GM21717 (cell line): ENCODE measurements at regions not wholly inside any gene's neighbourhood (a gene's known extent, or its start where the extent isn't known, plus 50 kb on each side); places are given as distances from the start of the nearest gene placed in this dataset.

Source experiments
- ATAC-seq: cut with Tn5 transposase; IDR thresholded peaks from one replicate; pipeline ENCODE4 v1.9.1; 2021; ENCODE audit warnings: mild to moderate bottlenecking, moderate library complexity; ENCODE audit not compliant: unreplicated experiment

DNA sequence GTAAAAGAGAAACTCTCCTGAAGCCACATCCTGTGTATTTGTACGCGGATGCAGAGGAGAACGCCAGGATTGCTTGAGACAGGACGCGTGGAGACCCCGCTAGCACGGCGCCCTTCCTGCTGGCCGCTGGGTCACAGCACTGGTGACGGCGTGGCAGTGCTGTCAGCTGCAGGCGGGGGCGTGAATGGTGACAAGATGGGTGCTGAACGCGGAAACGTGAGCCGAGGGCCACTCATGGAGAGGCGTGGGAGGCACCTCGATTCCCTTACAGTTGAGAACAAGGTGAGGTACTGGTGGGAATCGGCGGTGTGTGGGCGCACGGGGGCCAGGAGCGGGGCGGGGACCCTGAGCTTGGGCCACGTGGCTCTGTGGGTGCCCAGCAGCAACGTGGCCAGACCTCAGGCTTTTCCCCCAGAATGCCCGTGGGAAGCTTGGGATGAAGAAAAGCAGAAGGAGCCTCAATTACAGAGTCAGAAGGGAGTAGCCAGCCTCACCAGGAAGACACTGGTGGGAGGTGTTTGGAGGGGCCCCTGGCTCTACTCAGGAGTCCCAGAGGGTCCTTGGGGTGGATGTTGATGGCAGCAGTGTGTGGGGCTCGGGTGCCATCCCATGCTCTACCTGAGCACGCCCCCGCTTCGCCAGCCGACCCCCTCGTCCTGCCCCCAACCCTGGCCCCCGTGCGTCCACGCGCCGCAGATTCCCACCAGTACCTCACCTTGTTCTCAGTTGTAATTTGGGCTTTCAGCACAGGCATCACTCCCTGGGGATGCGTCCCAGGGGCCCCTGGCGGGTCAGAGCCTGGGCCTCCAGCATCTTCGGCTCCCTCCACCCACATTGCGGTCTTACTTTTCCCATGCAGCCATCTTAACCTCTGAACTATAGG lies 208.4 kb upstream of the TCERG1L start:
- ATAC-seq: no peak

DNA sequence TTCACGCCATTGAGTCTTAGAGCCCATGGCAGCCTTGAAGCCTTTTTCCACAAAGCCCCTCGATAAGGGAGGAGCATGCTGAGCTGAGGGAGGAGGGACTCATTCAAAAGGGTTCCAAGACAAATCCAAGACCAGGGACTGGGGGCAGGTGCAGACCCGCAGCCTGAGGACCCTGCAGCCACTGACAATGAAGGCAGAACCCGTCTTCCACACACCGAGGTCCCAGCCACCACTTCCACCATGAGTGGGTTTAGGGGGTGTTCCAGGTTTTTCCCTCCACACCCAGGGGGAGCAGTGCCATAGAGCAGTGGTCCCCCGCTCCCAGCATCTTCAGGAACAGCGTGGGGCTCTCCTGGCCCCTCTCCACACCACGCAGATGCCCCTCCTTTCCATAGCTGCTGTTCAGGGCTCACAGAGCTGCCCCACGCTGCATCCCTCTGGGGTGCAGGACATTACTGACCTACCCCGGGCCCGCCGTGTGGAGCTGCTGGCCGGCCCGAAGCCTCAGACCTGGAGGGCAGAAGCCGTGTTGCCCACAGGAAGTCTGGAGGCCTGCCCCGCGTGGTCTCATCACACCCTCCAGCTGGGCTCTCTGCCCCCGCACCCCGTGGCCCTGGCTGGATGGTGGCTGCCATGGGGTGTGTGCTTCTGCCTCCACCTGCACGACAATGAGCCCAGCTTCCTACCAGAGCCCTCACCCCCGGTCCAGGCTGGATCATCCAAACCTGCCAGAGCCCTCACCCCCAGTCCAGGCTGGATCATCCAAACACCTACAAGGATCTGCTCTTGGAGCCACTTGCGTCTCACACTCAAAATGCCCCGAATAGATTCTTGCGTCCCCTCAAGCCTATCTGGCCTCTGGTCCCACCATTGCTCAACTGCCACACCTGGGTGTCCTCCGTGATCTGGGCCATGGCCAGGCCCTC lies 220.0 kb upstream of the TCERG1L start:
- ATAC-seq: no peak

DNA sequence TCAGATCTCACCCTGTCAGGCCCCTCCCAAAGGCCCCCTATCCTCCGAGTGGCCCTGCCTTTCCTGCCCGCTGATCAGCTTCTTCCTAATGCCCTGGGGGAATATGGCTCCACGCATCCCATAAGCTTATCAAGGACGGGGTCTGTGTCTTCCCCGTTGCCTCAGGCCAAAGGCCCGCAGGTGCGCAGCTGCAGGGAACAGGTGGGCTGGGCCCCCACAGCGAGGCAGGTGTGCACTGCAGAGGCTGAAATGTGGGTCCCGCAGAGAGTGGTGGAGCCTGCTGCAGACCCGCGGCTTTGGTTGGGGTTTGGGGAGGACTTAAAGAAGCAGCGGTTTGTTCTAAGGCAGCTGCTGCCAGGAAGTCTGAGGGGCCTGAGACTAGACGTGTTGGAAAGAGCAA lies 220.8 kb upstream of the TCERG1L start:
- ATAC-seq: no peak

DNA sequence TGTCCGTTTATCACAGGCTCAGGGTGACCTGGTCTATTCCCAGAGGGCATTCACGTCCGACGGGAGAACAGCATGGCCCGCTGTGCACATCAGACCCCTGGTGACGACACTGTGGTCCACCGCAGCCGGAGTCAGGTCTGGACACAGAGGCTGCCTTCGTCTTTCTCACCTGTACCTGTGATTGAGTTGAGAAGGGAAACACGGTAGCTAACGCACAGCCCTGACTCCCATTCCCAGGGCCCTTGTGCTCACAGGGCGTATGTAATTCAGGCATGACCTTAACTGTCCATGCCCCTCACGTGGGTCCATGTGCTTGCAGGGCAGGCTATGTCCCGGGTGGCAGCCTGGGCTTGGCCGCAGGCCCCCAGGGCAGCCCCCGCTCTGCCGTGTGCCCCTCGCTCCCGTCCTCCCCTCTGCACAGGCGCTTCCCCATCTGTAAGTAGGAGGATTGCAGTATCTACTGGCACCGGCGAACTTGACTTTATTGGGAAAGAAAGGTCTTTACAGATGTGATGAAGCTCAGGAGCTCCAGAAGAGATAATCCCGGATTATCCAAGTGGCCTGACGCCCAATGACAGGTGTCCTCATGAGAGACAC lies 221.3 kb upstream of the TCERG1L start:
- ATAC-seq: no peak

DNA sequence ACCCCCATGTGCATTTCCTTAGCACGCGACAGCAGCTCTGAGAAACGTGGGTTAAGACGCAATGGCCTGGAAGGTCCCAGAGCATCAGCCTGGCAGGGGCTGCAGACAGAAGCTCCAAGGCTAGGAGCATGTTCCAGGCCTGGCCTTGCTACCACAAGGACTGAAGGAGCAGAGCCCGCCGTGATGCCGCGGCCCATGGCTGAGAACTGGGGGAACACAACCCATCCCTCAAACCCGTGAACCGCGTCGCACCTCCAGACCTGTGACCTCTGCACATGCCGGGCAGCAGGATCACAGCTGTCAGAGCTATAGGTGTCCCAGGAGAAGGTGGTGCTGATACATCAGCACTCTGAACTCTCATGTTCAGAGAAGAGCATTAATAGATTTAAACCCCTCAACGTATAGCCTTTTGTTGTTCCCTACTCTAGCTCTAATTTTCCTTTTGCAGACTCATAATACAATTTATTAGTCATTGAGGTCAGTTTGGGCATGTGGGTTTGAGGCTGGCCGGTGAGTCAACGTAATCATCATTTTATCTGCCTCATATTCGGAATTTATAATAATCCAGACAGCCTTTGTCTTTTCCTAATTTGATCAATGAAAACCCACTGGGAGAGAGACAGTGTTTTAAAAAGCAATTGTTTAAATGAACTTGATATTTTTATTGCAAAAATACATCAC lies 222.5 kb upstream of the TCERG1L start:
- ATAC-seq: no peak

DNA sequence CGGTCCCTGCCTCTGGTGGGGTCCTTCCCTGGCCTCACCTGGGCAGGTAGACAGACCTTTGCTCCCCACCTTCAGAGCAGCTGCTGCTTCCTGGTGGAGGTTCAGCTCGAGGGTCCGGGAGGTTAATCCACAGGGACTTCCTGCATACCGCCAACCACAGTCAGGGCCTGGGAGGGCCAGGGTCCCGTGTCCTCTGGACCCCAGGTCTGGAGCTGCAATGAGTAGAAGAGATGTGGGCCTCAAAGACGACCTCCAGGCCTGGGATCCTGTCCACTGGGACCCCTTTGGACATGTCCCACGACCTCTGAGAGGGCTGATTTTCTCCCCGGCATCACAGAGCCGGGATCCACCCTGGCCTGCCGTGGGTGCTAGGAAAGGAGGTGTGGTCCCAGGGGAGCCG lies 223.3 kb upstream of the TCERG1L start:
- ATAC-seq: no peak

DNA sequence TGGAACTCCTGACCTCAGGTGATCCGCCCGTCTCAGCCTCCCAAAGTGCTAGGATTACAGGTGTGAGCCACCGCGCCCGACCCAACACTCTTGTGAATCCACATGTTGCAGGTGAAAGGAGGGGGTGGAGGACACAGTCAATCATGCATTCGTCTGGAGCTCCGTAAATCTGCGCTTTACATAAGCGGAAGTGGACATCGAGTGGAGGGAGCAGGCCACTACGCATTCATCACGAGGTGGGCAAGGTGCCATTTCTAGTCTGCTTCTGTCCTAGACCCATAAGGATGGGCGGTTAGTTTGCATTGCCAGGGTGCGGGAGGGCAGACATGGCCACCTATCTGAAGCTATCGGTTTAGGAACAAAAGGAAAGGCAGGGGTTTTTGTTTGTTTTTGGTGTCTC lies 225.2 kb upstream of the TCERG1L start:
- no peak for ATAC-seq

DNA sequence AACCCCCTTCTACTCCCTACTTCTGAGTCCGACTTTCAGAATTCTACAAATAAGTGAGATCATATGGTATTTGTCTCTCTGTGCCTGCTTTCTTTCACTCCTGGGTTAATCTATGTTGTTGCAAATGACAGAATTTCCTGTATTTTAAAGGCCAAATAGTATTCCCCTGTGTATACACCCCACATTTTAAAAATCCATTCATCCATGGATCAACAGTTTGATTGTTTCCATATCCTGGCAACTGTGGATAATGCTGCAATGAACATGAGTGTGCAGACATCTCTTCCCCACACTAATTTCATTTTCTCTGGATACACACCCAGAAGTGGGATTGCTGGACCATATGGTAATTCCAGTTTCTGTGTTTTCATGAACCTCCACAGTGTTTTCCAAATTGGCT lies 225.8 kb upstream of the TCERG1L start:
- ATAC-seq: no peak

DNA sequence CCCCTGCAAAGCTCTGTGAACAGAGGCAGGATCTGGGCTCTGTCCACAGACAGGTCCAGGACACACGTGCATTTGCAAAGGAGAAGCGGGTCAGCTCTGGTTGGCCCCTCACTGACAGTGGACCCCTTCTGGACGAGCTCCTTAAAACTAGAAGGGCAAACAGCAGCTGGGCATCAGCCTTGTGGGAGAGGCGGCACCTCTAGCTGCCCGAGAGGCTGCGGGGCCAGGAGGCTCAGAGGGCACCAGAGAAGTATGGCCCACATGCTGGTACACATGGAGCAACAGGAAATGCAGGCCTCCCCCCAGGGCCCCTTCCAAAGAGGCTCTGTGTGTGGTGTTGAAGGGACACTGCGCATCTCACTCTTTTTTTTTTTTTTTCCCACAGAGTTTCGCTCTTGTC lies 233.0 kb upstream of the TCERG1L start:
- no peak for ATAC-seq

DNA sequence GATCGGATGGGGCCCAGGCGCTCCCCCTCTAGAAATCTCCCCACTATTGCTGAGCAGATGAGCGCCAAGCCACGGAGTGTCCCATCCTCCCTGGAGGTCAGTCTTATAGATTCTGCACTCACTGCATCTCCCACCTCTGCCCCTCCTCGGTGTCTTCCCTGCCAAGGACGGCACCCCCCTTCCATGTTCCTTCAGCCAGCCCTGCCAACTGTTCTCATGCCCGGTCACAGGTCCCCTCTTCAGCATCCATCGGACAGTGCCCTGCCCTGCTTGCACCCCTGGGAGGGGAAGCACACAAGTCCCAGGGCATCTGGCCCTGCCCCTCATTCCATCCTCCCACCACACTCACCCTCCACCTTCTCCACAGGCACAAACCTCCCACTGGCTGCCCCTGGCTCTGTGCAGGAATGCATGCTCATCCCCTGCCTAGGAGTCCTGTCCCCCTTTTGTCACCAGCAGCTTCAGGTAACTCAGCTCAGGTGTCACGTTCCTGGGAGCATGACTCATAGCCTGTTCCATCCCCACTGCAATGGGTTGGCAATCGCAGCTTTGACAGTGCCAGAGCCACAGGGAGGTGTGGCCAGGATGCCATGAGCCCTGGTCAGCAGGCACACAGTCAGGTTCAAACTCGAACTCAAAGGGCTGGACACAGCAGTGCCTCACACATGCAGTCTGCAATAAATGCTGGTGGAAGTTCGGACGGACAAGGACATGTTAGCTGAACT lies 234.7 kb upstream of the TCERG1L start:
- ATAC-seq: no peak

DNA sequence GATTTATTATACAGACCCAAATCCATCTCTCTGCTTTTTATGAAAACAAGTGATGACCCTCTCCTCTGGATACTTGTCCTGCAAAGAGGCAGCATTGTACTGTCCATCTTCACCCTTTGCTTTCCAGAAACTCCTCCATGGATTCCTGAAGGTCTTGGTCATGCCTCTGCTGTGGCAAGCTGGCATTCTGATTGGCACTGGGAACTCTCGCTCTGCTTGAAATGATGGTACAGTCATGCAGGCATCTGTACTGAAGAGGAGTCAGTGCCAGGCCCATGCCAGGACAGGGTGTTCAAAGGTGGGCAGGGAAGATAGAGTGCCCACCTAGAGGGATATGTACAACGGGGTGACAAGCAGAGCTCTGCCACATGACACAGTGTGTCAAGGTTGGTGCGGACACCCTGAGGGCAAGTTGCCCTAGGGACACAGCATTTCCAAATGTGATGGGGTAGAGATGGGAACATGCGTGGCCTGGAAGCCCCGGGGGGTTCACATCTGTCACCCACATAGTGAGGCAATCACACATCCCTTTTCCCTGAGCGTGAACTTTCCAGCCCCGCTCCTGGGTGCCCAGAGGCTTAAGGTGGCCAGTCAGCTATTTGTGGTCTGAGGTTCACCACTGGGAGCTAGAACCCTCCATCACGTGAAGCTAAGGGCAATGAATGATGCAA lies 235.7 kb upstream of the TCERG1L start:
- ATAC-seq: no peak

DNA sequence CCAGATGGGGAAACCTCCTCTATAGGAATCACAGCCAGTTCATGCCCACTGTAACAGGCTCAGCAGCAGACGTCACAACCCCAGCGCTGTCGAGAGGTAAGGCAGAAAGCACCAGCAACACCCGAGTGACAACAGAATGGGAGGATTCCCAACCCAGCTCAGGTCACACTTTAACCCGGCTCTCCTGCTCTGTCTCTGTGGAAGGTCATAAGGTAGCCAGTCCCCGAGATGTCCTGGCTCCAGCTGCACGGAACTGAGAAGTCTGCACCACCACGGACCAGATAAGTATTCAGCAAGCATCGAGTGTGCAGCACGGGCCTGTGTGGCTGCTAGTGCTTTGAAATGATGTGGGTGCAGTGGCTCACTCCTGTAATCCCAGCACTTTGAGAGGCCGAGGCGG lies 236.7 kb upstream of the TCERG1L start:
- no peak for ATAC-seq

DNA sequence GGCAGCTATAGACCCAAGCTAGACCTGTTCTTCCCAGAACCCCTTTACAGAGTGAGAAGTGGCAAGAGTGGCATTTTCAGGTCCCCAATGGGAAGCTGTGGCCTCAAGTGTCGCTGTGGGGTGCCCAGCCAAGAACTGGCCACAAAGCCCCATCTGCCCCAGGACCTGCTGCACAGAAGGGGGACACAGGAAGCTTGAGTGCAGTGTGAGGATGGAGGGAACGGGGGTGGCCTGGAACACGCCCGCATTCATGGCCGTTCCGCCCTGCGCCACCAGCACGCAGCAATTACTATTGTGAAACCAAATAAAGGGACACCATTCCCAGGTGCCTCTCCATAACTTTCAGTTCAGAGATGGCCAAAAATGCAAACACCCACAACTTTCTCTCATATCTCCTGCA lies 237.6 kb upstream of the TCERG1L start:
- ATAC-seq: no peak

DNA sequence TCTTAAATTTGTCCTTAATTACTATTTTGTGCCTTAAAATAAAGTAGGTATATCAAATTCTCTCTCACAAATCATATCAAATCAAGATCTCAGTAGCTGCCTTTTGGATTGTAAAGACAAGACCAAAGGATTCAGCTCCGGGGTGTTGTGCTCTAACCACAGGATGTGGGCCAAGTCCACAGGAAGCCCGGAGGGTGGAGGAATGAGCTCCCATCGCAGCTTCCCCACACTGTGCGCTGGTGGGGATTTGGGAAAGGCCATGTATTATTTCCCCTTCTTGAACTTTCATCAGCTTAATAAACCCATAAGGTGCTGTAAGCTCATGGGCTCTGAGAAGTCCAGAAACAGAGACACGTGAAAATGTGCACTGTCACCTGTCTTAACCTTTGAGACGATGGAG lies 241.6 kb upstream of the TCERG1L start:
- no peak for ATAC-seq

DNA sequence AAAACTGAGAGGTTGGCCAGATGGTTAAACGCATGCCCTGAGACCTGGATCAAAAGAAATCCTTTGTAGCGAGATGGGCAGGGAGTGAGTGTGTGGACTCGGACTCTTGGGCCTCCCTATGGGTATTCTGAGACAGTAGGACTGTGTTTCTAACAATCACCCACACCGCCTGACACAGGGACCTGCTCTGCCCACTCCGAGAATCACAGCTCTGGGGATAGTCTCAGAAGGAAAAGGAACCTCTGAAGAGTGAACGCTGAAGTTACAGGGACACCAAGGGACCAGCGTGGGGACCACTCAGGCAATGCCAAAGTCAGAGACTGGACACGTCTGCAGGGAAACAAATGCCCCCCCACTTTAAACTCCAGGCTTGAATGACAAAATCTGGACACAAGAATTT lies 242.1 kb upstream of the TCERG1L start:
- ATAC-seq: no peak

DNA sequence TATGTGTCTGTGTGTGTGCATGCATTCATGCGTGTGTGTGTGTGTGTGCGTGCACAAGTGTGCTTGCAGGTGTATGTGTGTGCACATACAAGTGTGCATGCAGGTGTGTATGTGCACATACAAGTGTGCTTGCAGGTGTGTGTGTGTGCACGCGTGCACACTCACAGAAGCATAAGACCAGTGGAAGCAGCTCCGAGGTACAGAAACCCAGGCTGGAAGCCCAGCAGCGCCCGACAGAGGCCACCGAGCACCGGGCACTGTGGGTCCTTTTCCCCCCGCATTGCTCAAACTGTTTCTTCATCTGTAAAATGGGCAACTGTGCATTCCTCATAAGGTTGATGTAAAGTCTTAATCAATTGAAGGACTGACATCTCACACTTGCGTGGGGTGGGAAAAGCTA lies 243.3 kb upstream of the TCERG1L start:
- no peak for ATAC-seq

DNA sequence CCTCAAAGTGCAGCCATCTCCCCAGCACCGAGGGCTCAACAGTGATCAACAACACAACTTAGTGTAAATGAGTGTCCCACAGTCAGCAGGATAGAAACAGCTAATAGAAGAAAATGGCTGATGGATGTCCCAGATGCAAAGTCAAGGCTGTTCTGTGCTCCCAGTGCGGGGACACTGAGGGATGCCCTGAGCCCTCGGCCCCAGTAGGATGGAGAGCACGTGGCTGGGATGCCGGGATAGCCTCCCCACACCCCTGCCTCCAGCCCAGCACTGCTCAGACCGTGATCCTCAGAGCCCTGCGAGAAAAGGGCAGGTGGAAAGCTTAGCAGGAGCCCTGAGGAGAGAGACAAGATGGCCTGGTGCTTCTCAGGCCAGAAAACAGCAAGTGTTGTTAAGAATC lies 243.9 kb upstream of the TCERG1L start:
- no peak for ATAC-seq

DNA sequence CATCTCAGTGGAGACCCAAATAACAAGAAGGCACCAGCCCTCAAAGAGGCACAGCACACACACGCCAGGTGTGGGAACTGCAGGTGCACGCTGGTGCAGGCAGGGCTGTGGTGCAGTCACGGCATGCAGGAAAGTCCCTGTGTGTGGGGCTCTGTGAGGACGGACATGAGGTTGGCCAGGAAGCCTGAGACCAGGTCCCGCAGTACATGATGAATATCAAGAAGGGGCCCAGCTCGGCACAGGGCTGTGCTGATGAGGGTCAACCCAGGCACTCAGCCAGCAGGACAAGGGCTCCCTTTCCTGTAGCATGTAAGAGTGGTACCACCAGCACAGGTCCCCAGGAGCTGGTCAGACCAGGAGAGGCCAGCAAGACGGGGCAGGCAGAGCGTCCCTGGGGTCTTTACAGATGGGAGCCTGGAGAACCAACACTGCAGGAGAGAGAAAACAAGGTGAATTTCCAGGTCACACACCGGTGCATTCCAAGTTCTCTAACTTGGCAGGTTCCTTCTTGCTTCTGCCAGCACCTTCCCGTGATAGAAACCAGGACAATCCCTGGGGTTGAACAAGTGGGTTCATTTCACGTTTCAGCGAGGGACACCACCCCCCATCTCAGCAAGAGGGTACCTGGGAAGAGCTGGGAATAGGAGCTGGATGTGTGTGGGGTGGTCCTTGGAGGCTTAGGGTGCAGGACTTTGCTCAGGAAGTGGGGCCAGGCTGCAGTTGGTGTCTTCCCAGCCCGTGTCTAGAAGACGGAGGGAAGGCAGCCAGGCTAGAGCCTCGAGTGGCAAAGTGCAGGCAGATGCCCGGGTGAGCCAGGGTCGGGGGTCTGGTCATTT lies 244.8 kb upstream of the TCERG1L start:
- ATAC-seq: no peak

DNA sequence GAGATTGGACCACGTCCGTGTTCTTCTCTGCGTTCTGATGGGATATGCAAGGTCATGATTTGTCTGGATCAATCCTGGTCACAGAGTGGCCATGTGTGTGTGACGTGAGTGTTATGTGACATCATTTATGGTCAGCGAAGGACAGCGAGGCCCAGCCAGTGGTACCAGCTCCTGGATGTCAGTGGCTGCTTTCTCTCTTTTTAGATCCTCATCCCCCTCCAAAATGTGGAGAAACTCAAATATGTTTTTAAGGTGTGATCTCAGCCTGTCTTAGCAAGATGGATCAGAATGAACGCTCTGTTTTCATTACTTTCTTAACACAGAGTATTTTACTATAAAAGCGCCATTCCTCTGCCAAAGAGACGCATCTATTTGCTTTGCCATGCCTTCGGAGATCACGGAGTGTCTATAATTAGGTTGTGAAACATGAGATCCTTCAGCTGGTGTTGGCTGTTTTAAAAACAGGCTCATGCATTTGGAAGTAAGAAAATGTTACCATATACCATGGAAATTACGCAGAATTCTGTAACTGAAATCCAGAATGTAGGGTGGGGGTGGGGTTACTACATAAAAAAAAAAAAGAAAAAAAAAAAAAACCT lies 245.5 kb upstream of the TCERG1L start:
- ATAC-seq: no peak
